ENCODE measurements at regions not wholly inside any gene's neighbourhood (a gene's known extent, or its start where the extent isn't known, plus 50 kb on each side); places are given as distances from the start of the nearest gene placed in this dataset.
"Not testable (repeated sequence)": the region's sequence is repeated elsewhere in the genome, so short reads cannot be mapped to it uniquely, and the experiment has no call there.

GRCh38 chr5:36782612-36783011 is 94.0 kb upstream of the NIPBL start:
- DNase-seq (ENCODE audit: low spot score) = not testable (repeated sequence)

DNA sequence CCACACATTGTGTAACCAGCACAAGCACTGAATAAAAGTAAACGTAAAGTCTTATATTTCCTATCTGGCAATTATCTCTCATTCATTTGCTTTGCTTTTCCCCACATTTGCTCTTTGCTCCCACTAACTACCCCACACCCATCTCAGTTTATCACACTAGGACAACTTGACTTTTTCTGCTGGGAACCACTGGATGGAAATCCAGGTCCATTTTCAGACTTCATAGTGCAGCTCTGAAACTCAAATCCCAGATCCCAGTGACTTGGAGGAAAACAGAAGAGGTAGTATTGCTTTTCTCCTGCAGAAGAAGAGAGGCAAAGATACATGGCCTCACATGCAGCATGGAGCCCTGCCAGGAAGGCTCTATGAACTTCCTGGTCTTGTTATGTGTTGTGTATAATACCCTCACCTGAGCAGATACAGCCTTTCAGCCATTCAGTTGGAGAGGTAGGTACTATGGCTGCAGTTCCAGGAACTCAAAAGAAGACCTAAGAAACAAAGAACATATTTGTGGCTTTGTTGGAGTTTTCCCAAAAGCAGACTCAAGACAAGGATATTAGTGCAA is 90.0 kb upstream of the NIPBL start:
- no peak for DNase-seq (ENCODE audit: low spot score)

GRCh38 chr5:36787365-36788093 is 89.0 kb upstream of the NIPBL start:
- no peak for DNase-seq (ENCODE audit: low spot score)

DNA sequence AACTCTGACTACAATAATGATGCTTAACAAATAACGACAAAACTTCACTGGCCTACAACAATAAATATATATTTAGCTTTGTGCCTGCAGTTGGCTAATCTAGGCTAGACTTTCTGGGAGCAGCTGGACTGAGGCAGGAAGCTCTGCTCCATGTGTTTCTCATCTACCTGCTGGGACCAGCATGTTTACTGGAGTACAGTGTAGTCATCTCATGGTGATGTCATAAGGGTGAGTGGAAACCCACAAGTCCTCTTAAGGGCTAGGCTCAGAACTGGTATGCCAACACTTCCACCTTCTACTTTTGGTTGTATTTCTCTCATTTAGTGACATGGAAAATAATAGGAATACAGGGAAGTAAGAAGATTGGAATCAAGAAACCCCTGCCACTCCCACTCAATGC is 85.7 kb upstream of the NIPBL start:
- DNase-seq (ENCODE audit: low spot score) = no peak

GRCh38 chr5:36792560-36793180 is 83.9 kb upstream of the NIPBL start:
- no peak for DNase-seq (ENCODE audit: low spot score)

DNA sequence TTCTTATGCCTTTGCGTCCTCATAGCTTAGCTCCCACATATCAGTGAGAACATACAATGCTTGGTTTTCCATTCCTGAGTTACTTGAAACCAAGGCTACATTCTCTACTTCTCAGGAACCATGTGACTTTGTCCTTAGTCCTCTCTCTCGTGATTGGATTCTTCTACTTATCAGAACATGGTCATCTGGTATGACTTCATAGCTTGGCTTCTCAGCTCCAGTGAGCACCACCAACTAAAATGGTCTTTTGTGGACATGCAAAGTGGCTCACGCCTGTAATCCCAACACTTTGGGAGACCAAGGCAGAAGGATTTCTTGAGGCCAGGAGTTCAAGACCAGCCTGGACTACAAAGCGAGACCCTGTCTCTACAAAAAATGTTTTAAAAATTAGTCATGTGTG is 81.2 kb upstream of the NIPBL start:
- DNase-seq (ENCODE audit: low spot score) = no peak

GRCh38 chr5:36796155-36796554 is 80.4 kb upstream of the NIPBL start:
- DNase-seq (ENCODE audit: low spot score) = no peak

- no peak for DNase-seq (ENCODE audit: low spot score)
These were observed 75.0 kb upstream of the NIPBL start for GRCh38 chr5:36801523-36801922.

DNA sequence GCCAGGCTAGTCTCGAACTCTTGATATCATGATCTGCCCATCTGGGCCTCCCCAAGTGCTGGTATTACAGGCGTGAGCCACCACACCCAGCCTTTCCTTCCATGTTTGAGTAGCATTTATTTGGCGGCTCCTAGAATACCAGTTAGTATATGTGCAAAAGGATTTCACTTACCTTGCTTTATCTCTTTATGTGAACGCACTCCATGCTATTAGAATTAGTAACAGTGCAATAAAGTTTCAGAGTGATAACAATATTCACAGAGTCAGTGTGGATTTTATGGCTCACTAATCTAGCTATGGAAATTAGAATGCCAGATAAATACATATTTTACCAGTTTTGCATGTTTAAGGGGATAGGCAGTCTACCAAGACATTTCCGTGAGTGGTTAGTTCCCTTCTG is 74.4 kb upstream of the NIPBL start:
- no peak for DNase-seq (ENCODE audit: low spot score)

- not testable (repeated sequence) for DNase-seq (ENCODE audit: low spot score)
These were observed 63.3 kb upstream of the NIPBL start for GRCh38 chr5:36813249-36813648.

DNA sequence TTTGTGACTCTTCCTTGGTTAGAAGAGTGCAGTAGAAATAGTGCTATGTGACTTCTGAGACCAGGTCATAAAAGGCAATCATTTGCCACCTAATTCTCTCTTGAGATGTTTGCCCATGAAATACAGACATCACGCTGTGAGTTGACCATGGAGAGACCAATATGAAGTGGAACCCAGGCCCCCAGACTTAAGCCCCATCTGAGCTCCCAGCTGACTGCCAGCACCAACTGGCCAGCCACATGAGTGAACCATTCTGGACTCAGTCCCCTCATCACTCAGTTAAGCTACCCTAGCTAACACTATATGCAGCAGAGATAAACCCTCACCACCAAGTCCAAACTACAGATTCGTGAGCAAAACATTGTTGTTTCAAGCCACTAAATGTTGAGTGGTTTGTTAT is 60.7 kb upstream of the NIPBL start:
- DNase-seq (ENCODE audit: low spot score) = no peak

GRCh38 chr5:36820900-36821299 is 55.7 kb upstream of the NIPBL start:
- DNase-seq (ENCODE audit: low spot score) = no peak

- no peak for DNase-seq (ENCODE audit: low spot score)
These were observed 49.9 kb upstream of the NIPBL start for GRCh38 chr5:36826694-36827093.

Data from hepatic stellate cell (primary cell).